Nephron progenitor cell (in vitro differentiated cells): ENCODE measurements at regions not wholly inside any gene's neighbourhood (a gene's known extent, or its start where the extent isn't known, plus 50 kb on each side); places are given as distances from the start of the nearest gene placed in this dataset.

Source experiments
- DNase-seq: peaks from one replicate; pipeline ENCODE4 v3.0.0; 2021
- H3K27ac Mint-ChIP-seq: 2 replicates; pipeline ENCODE4 v1.8.0; 2021; ENCODE audit warnings: mild to moderate bottlenecking, moderate library complexity, mixed read lengths
- H3K27me3 Mint-ChIP-seq: 2 replicates; pipeline ENCODE4 v1.8.0; 2021; ENCODE audit warnings: mild to moderate bottlenecking, low read depth, mixed read lengths; ENCODE audit not compliant: poor library complexity
- H3K36me3 Mint-ChIP-seq: 2 replicates; pipeline ENCODE4 v1.8.0; 2021; ENCODE audit warnings: low read depth, mixed read lengths
- H3K4me1 Mint-ChIP-seq: 2 replicates; pipeline ENCODE4 v1.8.0; 2021; ENCODE audit warnings: mixed read lengths
- H3K4me3 Mint-ChIP-seq: 2 replicates; pipeline ENCODE4 v1.8.0; 2021; ENCODE audit warnings: mild to moderate bottlenecking, moderate library complexity, mixed read lengths
- H3K9me3 Mint-ChIP-seq: 2 replicates; pipeline ENCODE4 v1.8.0; 2021; ENCODE audit warnings: mild to moderate bottlenecking, moderate library complexity, mixed read lengths
- TF ChIP-seq, protein P1 (sequence below): fragments of 200-600 bp; sonication (generic); IDR thresholded peaks from 2 replicates; pipeline ENCODE4 v1.5.0; 2021; ENCODE audit warnings: antibody characterized with exemption

DNA sequence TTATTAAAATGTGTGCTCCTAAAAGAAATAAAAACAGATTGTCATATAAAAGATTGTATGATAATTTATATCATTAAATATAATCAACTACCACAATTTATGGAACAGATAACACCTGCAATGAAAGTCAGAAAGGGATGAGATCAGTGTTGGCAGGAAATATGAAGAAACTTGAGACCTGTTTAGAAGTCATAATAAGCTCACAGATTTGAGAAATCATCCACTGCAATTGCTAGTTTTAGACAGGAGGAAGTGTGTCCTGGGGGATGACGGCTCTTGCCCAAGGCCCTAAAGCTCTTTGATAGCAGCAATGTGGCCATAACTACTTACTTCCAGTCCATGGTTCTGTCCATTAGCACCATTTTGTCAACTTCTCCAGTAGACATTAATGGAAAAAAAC, 122.8 kb upstream of the SOX5 start:
- Mint-ChIP-seq H3K4me1 (peaks cover 37% of the 10 kb centered on the region), H3K27me3 (no peaks in the 10 kb centered on the region), H3K27ac (no peak overlapping the region), H3K9me3 (no peaks in the 10 kb centered on the region), H3K4me3 (no peak overlapping the region), H3K36me3 (no peaks in the 10 kb centered on the region)
- TF ChIP-seq, protein P1, sequence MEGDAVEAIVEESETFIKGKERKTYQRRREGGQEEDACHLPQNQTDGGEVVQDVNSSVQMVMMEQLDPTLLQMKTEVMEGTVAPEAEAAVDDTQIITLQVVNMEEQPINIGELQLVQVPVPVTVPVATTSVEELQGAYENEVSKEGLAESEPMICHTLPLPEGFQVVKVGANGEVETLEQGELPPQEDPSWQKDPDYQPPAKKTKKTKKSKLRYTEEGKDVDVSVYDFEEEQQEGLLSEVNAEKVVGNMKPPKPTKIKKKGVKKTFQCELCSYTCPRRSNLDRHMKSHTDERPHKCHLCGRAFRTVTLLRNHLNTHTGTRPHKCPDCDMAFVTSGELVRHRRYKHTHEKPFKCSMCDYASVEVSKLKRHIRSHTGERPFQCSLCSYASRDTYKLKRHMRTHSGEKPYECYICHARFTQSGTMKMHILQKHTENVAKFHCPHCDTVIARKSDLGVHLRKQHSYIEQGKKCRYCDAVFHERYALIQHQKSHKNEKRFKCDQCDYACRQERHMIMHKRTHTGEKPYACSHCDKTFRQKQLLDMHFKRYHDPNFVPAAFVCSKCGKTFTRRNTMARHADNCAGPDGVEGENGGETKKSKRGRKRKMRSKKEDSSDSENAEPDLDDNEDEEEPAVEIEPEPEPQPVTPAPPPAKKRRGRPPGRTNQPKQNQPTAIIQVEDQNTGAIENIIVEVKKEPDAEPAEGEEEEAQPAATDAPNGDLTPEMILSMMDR = no peak
- DNase-seq = no peak

DNA sequence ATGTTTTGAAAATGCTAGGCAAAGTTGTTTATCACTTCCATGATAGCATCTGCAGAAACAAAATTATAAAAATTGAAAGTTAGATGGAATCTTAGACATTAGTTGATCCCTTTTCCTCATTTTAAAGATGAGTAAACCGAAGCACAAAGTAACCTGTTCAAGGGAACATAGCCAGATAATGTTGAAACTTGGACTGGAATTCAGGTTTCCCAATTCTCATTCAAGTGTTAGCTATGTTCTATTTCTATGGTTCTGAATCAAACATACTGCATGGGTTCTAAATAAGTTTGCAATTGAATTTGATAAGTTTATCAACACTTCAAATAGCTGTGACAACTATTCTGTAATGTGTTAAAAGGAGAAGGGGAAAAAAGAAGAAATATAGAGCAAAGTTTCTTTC, 122.4 kb upstream of the SOX5 start:
- TF ChIP-seq, protein P1 = no peak
- no peaks in the 10 kb centered on the region for H3K27me3 Mint-ChIP-seq
- peaks cover 37% of the 10 kb centered on the region for H3K4me1 Mint-ChIP-seq
- H3K27ac Mint-ChIP-seq = no peak overlapping the region
- no peaks in the 10 kb centered on the region for H3K9me3 Mint-ChIP-seq
- H3K36me3 Mint-ChIP-seq = no peaks in the 10 kb centered on the region
- H3K4me3 Mint-ChIP-seq = no peak overlapping the region
- no peak for DNase-seq

DNA sequence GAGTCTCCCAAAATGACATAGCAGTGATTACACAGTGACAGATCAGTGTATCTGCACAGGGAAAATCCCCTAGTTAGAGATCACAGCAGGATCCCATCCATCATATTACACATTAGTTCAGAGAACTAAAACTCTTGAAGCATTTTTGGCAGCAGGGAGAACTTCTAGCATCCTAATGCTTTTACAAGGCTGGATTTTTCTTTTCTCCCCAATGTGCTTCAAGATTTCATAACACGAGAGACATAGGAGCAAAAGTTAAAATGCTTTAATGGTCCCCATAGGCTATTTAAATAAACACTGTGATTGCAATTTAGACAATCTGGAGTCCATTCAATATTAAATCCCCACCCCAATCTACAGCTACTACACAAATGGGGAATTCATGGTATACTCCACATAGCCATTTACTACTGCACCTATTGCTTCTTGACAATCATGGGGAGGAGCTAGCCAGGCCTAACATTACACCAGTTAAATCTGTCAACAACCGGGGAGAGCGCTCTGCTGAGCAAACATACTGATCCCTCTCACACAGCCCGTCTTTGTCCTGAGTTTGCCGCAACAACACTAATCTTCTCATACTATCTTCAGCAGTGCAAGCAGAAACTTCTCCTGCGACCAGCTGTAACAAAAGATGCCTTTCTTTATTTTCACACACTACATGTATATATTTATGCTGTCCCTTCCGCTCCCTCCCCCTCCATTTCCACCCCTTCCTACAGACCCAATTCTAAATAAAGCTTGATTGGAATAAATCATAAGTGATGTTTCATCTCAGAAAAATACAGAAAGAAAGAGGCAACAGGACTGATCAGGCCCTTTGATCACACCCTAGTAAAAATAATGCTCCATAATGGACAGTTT, 120.3 kb upstream of the SOX5 start:
- DNase-seq = peak; percentile 10
- Mint-ChIP-seq H3K36me3 (no peaks in the 10 kb centered on the region), H3K9me3 (no peaks in the 10 kb centered on the region), H3K27ac (peak overlapping the region; percentile 37), H3K4me1 (peaks cover 27% of the 10 kb centered on the region), H3K4me3 (peak overlapping the region; percentile 8), H3K27me3 (no peaks in the 10 kb centered on the region)
- TF ChIP-seq, protein P1 = no peak

DNA sequence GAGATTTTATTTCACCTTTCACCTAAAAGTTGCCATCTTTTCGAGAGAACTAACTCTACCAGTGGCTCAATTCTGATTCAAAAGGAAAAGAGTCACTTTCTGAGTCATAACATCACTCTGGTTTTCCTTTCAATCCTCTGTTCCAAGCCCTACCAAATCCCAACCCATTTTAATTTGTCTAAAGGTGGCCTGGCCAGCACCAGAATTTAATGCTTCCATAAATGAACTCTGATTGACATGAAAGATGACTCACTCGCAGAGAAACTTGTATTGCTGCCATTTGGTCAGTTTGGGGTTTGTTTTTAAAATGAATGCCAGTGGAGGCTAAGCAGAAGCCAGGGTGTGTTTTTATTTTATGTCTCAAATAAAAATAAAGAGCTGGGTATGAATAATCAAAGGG, 117.4 kb upstream of the SOX5 start:
- peaks cover 21% of the 10 kb centered on the region for H3K4me1 Mint-ChIP-seq

DNA sequence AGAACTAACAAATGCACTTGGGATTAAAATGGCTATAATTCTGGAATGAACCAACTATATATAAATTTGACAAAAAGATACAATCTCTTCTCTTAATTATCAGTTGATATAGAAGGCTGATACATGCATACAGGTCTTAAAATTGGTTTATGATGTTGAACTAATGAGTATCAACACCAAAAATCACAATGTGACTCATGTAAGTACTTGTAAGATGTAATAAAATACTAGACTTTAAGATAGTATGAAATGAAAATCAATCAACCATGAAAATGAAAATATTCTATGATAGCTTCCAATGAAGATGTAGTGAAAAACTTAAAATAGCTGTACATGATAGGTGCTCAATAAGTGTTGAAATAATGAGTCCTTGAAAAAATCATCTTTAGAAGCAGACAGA, 116.6 kb upstream of the SOX5 start:
- Mint-ChIP-seq H3K27ac (no peak overlapping the region), H3K4me3 (no peak overlapping the region), H3K27me3 (no peaks in the 10 kb centered on the region), H3K9me3 (no peaks in the 10 kb centered on the region), H3K36me3 (no peaks in the 10 kb centered on the region), H3K4me1 (peaks cover 21% of the 10 kb centered on the region)
- TF ChIP-seq, protein P1 = no peak
- no peak for DNase-seq

More for the DNA sequence above, 117.4 kb upstream of the SOX5 start:
- Mint-ChIP-seq H3K4me3 (no peak overlapping the region), H3K27ac (no peak overlapping the region), H3K36me3 (no peaks in the 10 kb centered on the region), H3K27me3 (no peaks in the 10 kb centered on the region), H3K9me3 (no peaks in the 10 kb centered on the region)
- no peak for DNase-seq
- TF ChIP-seq, protein P1 = no peak

DNA sequence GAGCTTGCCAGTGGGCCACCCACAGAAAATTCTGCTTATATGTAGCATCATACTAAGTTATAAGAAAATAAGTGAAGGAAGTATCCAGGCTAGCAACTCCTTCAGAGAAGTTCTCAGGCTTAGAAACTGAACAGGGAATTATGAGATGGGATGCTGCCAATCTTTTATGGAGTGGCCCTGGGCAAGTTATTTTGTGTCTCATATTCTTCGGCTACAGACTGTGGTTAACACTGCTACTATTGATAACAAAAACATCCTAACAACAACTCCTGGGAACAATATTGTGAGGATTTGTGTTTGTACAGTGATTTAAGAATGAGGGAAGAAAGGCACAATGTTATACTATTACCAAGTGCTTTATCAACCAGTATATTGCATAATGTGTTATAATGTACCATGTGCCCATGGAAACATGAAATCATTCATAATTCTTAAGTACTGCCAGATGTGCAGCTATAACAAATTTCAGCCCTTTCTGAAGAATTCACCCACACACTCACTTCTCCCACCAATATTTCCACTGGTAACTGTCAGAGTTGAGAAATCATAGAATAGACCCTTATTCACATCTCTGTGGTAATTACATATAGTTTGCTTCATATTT, 113.3 kb upstream of the SOX5 start:
- TF ChIP-seq, protein P1 = no peak
- Mint-ChIP-seq H3K27me3 (no peaks in the 10 kb centered on the region), H3K27ac (no peak overlapping the region), H3K4me1 (peaks cover 3% of the 10 kb centered on the region), H3K9me3 (no peaks in the 10 kb centered on the region), H3K4me3 (no peak overlapping the region), H3K36me3 (no peaks in the 10 kb centered on the region)
- DNase-seq = no peak
